ENCODE measurements at regions not wholly inside any gene's neighbourhood (a gene's known extent, or its start where the extent isn't known, plus 50 kb on each side); places are given as distances from the start of the nearest gene placed in this dataset.

DNA sequence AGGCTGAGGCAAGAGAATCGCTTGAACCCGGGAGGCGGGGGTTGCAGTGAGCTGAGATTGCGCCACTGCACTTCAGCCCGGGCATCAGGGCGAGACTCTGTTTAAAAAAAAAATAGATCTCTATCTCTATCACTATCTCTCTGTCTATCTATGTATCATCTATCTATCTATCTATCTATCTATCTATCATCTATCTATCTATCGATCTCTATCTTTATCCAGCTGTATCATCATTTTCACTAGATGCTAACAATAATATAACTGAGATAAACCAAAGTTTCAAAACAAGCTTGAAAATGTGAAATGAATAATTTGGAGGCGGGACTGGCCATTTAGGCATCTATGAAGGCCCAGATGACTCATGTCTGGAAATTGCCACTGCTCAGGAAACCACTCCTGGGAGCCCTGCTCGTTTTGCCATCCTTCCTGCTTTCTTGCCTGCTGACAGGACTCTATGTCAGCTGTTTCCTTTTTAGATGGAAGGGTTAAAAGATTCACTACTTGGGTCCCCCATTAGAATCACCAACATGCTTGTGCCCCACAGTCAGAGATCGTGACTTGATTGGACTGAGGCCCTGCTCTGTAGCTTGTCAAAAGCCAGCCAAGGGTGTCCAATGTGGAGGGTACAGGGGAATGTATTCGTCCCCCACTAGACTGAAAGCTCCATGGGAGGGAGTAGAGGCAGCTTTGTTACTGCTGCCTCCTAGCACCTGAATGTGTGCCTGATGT is 61.7 kb downstream of the UTRN start:
- H3K79me2 ChIP-seq (ENCODE audit: insufficient read depth, low read length), result peaks cover 86% of the 10 kb centered on the region
- no TSS peak for BruUV-seq (replicated peaks)
- H4K20me1 ChIP-seq (ENCODE audit: insufficient read depth, low read length), result 0 out of 2 replicates have a peak, but pooled peaks cover 4% of the 10 kb centered on the region
- CTCF ChIA-PET (ENCODE audit: low intra/inter-chr PET ratio, low total read pairs), result no interaction called here
- POLR2A ChIA-PET, result no interaction called here
- ATAC-seq, result no peak
- peak overlapping the region; percentile 43 for H3K4me2 ChIP-seq (ENCODE audit: low read depth, low read length)
- no peaks in the 10 kb centered on the region for H3K27me3 ChIP-seq (ENCODE audit: control insufficient read depth in 1 of 2, insufficient read depth in 2 of 2, low read length in 2 of 2)
- H2AFZ ChIP-seq (ENCODE audit: low read length), result no peak overlapping the region
- H3K27ac ChIP-seq (ENCODE audit: extremely low read length, insufficient read depth, low read length), result peak overlapping the region; percentile 15
- intact Hi-C loops (cut with micrococcal nuclease; ENCODE audit: unreplicated experiment), result no loop called here
- no peak for TF ChIP-seq ZNF205 (CRISPR knock-in tag; IDR thresholded peaks at IDR 0.05)
- TF ChIP-seq FOSL2 (CRISPR knock-in tag; IDR thresholded peaks at IDR 0.05), result peak; percentile 65
- TF ChIP-seq TBX3 (IDR thresholded peaks at IDR 0.05; ENCODE audit: borderline replicate concordance), result no peak
- TF ChIP-seq ZGPAT (CRISPR knock-in tag; IDR thresholded peaks at IDR 0.05), result 0 out of 2 replicates have a peak, but pooled peaks have one; percentile 10
- TF ChIP-seq, protein P1, sequence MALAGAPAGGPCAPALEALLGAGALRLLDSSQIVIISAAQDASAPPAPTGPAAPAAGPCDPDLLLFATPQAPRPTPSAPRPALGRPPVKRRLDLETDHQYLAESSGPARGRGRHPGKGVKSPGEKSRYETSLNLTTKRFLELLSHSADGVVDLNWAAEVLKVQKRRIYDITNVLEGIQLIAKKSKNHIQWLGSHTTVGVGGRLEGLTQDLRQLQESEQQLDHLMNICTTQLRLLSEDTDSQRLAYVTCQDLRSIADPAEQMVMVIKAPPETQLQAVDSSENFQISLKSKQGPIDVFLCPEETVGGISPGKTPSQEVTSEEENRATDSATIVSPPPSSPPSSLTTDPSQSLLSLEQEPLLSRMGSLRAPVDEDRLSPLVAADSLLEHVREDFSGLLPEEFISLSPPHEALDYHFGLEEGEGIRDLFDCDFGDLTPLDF (CRISPR knock-in tag; IDR thresholded peaks at IDR 0.05), result no peak
- TF ChIP-seq ZNF605 (CRISPR knock-in tag; IDR thresholded peaks at IDR 0.05), result 0 out of 2 replicates have a peak, but pooled peaks have one; percentile 33
- TF ChIP-seq MBD4 (IDR thresholded peaks at IDR 0.05; ENCODE audit: borderline replicate concordance, low read length), result no peak
- 89% methylated on average over 11 of the region's 11 CpGs for WGBS (ENCODE audit: low lambda C conversion rate)
- DNase-seq (ENCODE audit: low spot score), result no peak
- peaks cover 0 to 4% of the 10 kb centered on the region in 2 experiments; a peak in 2 of 5 replicates for H3K36me3 ChIP-seq (replicated peaks in 1 of 2; ENCODE audit: control insufficient read depth in 1 of 2, insufficient read depth in 2 of 2, low read length in 2 of 2)
- no peaks in the 10 kb centered on the region for H3K9me3 ChIP-seq (ENCODE audit: low read length)
- H3K4me3 ChIP-seq (replicated peaks in 1 of 3; ENCODE audit: insufficient read depth in 1 of 3, low read depth in 2 of 3, low read length in 3 of 3), result no peak overlapping the region; a peak in 1 of 6 replicates
- H3K9ac ChIP-seq (ENCODE audit: insufficient read depth, low read depth, low read length), result no peak overlapping the region
- H3K4me1 ChIP-seq (ENCODE audit: insufficient read depth, low read length), result peaks cover 99% of the 10 kb centered on the region
- in situ Hi-C loops (cut with HindIII; ENCODE audit: extremely low pct_ligation_motif_present, low pct_unique_long_range_greater_than_20kb), result no loop called here
- FAIRE-seq, result no peak

Measured in HepG2 (cell line).